NCI-H146 (cell line): ENCODE measurements at regions not wholly inside any gene's neighbourhood (a gene's known extent, or its start where the extent isn't known, plus 50 kb on each side); places are given as distances from the start of the nearest gene placed in this dataset.
A peak's percentile ranks its signal among the peaks of the same experiment; 100 is the strongest.
"Not testable (repeated sequence)": the region's sequence is repeated elsewhere in the genome, so short reads cannot be mapped to it uniquely, and the experiment has no call there.

ENCODE experiments used
- DNase-seq: peaks from one replicate; lab custom pipeline; 2025; lab: John Stamatoyannopoulos, UW

GRCh38 chr9:113665064-113665463, 201.5 kb downstream of the RGS3 start:
- DNase-seq, result no peak

DNA sequence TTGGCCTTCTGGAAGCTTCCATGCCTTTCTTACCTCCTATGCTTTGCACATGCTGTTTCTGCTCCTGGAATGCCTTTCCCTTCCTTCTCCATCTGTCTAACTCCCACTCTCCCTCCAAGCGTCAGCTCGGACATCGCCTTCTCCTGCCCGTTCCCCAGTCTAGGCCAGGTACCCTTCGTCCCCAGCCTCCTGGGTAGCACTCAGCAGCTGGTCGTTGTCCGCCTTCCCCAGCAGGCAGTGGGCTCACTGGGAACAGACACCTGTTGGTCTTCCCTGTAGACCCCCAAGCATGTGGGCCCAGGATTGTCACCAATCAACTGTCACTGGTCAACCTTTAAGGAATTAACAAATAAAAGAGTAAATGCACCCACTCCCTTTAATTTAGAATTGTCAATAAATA, 202.2 kb downstream of the RGS3 start:
- DNase-seq, result no peak

DNA sequence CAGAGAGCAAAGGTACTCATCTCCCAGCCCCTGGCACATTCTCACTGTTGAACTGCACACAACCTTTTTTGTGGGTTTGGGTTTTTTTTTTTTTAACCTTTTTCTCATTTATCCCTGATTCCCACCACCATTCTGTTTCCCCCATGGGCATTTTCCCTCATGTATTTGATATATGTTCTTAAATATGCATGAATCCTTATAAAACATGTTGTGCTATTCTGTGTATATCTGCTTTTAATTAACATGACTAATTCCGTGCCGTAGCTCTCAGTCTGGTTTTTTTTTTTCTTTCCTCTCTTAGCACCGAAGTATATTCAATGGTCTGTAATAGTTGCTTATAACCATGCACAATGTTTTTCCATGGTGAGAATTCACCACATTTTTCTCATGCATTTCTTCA, 204.5 kb downstream of the RGS3 start:
- DNase-seq, result no peak

DNA sequence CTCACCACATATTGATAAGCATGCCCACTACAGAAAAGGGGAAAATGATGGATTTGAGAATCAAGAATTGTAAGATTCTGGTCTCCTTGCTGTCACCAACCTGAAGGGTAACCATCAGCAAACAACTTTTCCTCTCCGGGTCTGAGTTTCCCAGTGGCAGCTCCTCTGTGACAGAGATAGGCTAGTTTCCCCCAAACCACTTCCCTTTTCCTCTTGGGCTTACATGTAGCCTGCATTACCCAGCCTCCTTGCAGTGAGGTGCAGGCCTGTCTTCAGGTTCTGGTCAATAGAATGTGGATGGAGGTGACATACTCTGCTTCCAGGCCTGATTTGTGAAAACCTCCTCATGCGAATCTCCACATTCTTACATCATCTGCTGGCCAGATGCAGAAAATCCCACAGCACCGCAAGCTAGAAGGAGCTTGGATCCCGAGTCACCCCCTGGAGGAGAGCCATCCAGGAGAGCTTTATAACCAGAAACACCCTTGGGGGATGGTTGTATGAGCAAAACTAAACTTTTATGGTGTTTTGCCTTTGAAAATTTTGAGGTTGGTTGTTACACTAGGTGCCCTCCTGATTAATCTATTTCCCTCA, 206.1 kb downstream of the RGS3 start:
- DNase-seq, result no peak

GRCh38 chr9:113673726-113674125, 202.4 kb upstream of the ZNF618 start:
- DNase-seq, result no peak

GRCh38 chr9:113674436-113674835, 201.7 kb upstream of the ZNF618 start:
- no peak for DNase-seq

DNA sequence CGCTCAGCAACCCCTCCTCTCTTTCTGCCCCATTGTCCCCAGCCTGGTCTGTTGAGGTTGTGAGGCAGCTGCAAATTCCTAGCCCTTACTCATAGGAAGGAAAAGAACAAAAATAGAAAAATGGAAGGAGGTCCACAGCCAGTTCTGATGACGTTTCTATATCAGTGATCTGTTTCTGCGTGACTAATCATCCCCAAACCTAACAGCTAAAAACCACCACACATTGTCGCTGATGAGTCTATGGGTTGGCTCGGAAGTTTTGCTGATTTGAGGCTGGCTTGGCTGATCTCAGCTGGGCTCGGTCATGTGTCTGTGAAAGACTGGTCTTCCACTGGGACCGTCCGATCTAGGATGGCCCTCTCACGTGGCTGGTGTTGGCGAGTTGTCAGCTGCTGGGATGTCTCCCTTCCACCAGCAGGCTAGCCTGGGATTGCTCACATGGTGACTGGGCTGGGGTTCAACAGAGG, 200.6 kb upstream of the ZNF618 start:
- DNase-seq, result no peak

GRCh38 chr9:113677057-113677456, 199.1 kb upstream of the ZNF618 start:
- no peak for DNase-seq

DNA sequence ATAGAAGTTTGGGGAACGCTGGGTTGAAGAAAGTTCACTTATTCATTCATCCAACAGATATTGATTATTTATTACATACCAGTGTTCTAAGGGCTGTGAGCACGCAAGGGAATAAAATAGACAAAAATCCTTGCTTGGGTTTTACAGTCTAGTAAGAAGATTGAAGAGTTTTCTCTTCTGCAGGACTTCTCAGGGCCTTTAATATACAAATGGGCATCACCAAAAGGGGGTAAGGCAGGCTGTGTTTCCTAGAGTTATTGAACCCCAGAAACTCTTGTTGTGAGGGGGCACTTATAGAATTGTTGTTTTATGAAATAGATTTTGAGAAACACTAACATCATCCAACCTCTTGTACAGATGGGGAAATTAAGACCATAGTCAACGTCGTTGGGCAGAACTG, 198.5 kb upstream of the ZNF618 start:
- no peak for DNase-seq

GRCh38 chr9:113678119-113678858, 197.8 kb upstream of the ZNF618 start:
- no peak for DNase-seq

- DNase-seq, result no peak
These were observed 197.3 kb upstream of the ZNF618 start for GRCh38 chr9:113678859-113679256.

DNA sequence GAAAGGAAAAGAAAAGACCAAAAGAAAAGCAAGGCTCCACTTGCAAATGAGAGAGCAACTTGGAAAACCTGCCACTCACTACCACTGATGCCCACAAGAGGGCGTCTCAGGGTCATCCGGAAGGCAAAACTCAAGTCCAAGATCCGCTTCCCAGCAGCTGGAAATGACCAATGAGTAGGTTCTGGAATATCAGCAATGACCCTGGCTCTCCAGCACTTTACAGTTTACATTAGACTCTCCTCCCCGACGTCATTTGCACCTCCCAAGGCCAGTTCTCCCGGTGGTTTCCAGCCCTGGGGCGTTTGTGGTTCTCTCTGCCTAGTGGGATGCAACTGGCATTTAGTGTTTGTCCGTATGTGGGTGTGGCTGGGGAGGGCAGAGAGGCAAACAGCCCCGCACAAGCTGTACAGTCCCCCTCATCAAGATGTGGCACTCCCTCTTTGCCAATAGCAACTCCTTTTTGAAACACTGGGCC, 193.8 kb upstream of the ZNF618 start:
- peak; percentile 16 for DNase-seq

- not testable (repeated sequence) for DNase-seq
These were observed 190.5 kb upstream of the ZNF618 start for GRCh38 chr9:113685636-113686035.

DNA sequence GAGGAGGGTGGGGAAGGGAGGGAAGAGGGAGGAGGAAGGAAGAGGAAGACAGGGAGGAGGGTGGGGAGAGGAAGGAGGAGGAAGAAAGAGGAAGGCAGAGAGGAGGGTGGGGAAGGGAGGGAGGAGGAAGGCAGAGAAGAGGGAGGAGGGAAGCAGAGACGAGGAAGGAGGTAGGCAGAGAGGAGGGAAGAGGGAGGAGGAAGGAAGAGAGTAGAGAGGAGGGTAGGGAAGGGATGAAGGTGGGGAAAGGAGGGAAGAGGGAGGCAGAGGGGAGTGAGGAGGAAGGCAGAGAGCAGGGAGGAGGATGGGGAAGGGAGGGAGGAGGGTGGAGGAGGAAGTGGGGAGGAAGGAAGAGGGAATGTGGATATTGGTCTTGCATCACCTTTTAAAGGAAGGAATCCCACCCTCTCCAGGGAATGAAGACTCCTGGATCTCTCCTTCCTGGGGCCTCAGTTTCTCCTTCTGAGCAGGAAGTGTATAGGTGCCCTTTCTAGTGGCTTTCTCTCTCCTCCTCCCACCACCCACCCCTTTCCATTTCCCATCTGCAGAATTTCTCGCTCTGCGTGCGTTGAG, 188.9 kb upstream of the ZNF618 start:
- DNase-seq, result no peak

GRCh38 chr9:113687680-113688371, 188.3 kb upstream of the ZNF618 start:
- DNase-seq, result no peak

- no peak for DNase-seq
These were observed 185.9 kb upstream of the ZNF618 start for GRCh38 chr9:113690055-113690740.

GRCh38 chr9:113692256-113692655, 183.9 kb upstream of the ZNF618 start:
- DNase-seq, result no peak

DNA sequence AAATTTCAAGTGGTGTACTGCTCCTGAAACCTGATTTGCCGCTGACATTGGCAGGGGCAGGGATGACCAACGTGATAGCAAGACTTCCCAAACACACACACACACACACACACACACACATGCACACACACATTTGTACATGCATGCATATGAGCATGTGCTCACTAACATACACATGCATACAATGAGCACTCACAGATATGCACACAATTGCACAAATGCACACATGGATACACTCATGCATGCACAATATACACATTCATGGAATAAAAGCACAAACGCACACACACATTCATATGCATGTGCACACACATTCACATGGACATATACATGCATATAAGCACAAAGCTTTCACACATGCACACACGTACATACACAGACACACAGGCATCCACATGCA, 181.2 kb upstream of the ZNF618 start:
- DNase-seq, result no peak

- DNase-seq, result no peak
These were observed 180.7 kb upstream of the ZNF618 start for GRCh38 chr9:113695440-113695851.

DNA sequence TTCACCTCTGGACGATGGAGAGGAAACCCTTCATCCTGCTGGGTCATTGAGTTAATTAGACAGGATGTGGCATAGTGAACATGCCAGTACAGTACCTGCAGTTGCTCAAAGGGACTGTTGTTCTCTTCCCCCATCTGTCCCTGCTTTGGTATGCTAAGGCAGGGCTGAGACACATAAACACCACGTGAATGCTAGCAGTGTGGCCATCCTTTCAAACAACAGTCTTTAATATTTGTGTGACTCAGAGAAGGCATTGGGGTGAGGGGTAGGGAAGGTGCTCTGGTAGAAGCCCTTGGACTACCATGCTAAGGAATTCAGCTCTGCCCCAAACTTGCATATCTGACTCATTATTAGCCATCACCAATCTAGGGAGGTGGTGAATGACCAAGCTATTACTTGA, 180.2 kb upstream of the ZNF618 start:
- DNase-seq, result no peak

- no peak for DNase-seq
These were observed 174.0 kb upstream of the ZNF618 start for GRCh38 chr9:113701774-113702755.
